ENCODE measurements at regions not wholly inside any gene's neighbourhood (a gene's known extent, or its start where the extent isn't known, plus 50 kb on each side); places are given as distances from the start of the nearest gene placed in this dataset.

DNA sequence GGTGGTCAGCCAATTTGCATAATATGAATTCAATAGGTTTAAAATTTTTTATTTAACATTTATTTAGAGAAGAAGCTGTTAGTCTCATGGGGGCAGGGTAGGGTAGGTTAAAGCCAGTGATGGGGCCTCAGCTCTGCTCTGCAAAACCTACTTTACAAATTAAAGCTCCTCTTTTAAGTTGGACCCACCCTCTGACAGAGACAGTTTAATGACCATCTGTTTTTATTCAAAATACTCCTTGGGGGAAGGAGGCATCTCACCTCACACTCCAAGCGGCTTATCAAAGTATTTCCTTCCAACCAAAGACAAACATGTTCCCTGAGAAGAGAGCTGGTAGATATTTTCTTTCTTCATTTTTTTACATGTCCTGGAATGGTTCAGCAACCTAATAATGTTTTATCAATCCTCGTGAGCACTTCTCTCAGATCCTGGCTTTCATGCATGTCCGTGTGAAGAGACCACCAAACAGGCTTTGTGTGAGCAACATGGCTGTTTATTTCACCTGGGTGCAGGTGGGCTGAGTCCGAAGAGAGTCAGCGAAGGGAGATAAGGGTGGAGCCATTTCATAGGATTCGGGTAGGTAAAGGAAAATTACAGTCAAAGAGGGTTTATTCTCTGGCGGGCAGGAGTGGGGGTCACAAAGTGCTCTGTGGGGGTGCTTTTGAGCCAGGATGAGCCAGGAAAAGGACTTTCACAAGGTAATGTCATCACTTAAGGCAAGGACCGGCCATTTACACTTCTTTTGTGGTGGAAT lies 184.7 kb downstream of the GJA1 start:
- ChIA-PET CTCF (interaction anchor here (0.6 kb wide), 1 partner anchor 206 kb away, joined by 4 read pairs; no protein-coding TSS in a partner anchor), POLR2A (no interaction called here)
- Histone ChIP-seq H3K27ac (ENCODE audit: extremely low read depth, low read depth, low read length) (no peak overlapping the region), H3K4me3 (ENCODE audit: low read depth, low read length) (no peak overlapping the region), H3K9me3 (ENCODE audit: control insufficient read depth, insufficient read depth, low read depth, low read length) (no peaks in the 10 kb centered on the region), H3K36me3 (ENCODE audit: control insufficient read depth in 2 of 2, insufficient read depth in 1 of 2, low read length in 2 of 2) (no peaks in the 10 kb centered on the region), H3K4me1 (ENCODE audit: control insufficient read depth, insufficient read depth, low read length) (no peaks in the 10 kb centered on the region)
- no peak for TF ChIP-seq ZNF558 (tag by site-specific recombination; IDR thresholded peaks at IDR 0.05)

DNA sequence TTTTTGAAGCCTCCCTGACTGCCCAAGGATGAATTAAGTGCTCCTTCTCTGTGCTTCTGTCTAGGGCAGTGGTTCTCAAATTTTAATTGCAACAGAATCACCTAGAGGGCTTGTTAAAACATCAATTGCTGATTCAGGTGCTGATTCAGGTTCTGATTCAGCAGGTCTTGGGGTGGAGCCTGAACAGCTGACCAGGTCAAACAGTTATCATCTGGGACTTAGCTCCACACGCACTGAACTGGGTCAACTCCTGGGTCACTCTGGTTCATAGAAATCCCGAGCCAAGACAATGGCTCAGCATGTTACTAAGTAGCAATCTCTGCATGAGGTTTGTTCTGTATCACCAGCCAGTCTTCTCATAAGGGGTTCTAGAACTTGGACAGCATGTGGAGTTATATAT lies 192.3 kb downstream of the GJA1 start:
- CTCF ChIA-PET, result no interaction called here
- TF ChIP-seq ZNF184 (tag by site-specific recombination; IDR thresholded peaks at IDR 0.05) (no peak), ZNF624 (tag by site-specific recombination; IDR thresholded peaks at IDR 0.05) (no peak), REPIN1 (tag by site-specific recombination; IDR thresholded peaks at IDR 0.05; ENCODE audit: low read depth) (no peak), ZNF654 (tag by site-specific recombination; IDR thresholded peaks at IDR 0.05; ENCODE audit: low read depth) (no peak), ZNF155 (tag by site-specific recombination; IDR thresholded peaks at IDR 0.05) (no peak), ZIC2 (tag by site-specific recombination; IDR thresholded peaks at IDR 0.05) (no peak), FEZF1 (tag by site-specific recombination; IDR thresholded peaks at IDR 0.05) (no peak), KLF9 (tag by site-specific recombination; IDR thresholded peaks at IDR 0.05; ENCODE audit: low read depth) (no peak), ZNF521 (tag by site-specific recombination; IDR thresholded peaks at IDR 0.05) (no peak), TRIM28 (IDR thresholded peaks at IDR 0.05; ENCODE audit: borderline replicate concordance, low read length) (no peak), ZNF324 (tag by site-specific recombination; IDR thresholded peaks at IDR 0.05) (no peak), SP2 (tag by site-specific recombination; IDR thresholded peaks at IDR 0.05) (no peak)
- TF ChIP-seq, protein P1, sequence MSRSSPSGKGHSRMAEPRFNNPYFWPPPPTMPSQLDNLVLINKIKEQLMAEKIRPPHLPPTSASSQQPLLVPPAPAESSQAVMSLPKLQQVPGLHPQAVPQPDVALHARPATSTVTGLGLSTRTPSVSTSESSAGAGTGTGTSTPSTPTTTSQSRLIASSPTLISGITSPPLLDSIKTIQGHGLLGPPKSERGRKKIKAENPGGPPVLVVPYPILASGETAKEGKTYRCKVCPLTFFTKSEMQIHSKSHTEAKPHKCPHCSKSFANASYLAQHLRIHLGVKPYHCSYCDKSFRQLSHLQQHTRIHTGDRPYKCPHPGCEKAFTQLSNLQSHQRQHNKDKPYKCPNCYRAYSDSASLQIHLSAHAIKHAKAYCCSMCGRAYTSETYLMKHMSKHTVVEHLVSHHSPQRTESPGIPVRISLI (tag by site-specific recombination; IDR thresholded peaks at IDR 0.05), result no peak
- TF ChIP-seq, protein P2, sequence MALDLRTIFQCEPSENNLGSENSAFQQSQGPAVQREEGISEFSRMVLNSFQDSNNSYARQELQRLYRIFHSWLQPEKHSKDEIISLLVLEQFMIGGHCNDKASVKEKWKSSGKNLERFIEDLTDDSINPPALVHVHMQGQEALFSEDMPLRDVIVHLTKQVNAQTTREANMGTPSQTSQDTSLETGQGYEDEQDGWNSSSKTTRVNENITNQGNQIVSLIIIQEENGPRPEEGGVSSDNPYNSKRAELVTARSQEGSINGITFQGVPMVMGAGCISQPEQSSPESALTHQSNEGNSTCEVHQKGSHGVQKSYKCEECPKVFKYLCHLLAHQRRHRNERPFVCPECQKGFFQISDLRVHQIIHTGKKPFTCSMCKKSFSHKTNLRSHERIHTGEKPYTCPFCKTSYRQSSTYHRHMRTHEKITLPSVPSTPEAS (tag by site-specific recombination; IDR thresholded peaks at IDR 0.05), result no peak
- TF ChIP-seq, protein P3, sequence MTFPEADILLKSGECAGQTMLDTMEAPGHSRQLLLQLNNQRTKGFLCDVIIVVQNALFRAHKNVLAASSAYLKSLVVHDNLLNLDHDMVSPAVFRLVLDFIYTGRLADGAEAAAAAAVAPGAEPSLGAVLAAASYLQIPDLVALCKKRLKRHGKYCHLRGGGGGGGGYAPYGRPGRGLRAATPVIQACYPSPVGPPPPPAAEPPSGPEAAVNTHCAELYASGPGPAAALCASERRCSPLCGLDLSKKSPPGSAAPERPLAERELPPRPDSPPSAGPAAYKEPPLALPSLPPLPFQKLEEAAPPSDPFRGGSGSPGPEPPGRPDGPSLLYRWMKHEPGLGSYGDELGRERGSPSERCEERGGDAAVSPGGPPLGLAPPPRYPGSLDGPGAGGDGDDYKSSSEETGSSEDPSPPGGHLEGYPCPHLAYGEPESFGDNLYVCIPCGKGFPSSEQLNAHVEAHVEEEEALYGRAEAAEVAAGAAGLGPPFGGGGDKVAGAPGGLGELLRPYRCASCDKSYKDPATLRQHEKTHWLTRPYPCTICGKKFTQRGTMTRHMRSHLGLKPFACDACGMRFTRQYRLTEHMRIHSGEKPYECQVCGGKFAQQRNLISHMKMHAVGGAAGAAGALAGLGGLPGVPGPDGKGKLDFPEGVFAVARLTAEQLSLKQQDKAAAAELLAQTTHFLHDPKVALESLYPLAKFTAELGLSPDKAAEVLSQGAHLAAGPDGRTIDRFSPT (tag by site-specific recombination; IDR thresholded peaks at IDR 0.05), result no peak
- TF ChIP-seq, protein P4, sequence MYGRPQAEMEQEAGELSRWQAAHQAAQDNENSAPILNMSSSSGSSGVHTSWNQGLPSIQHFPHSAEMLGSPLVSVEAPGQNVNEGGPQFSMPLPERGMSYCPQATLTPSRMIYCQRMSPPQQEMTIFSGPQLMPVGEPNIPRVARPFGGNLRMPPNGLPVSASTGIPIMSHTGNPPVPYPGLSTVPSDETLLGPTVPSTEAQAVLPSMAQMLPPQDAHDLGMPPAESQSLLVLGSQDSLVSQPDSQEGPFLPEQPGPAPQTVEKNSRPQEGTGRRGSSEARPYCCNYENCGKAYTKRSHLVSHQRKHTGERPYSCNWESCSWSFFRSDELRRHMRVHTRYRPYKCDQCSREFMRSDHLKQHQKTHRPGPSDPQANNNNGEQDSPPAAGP (tag by site-specific recombination; IDR thresholded peaks at IDR 0.05), result no peak
- TF ChIP-seq, protein P5, sequence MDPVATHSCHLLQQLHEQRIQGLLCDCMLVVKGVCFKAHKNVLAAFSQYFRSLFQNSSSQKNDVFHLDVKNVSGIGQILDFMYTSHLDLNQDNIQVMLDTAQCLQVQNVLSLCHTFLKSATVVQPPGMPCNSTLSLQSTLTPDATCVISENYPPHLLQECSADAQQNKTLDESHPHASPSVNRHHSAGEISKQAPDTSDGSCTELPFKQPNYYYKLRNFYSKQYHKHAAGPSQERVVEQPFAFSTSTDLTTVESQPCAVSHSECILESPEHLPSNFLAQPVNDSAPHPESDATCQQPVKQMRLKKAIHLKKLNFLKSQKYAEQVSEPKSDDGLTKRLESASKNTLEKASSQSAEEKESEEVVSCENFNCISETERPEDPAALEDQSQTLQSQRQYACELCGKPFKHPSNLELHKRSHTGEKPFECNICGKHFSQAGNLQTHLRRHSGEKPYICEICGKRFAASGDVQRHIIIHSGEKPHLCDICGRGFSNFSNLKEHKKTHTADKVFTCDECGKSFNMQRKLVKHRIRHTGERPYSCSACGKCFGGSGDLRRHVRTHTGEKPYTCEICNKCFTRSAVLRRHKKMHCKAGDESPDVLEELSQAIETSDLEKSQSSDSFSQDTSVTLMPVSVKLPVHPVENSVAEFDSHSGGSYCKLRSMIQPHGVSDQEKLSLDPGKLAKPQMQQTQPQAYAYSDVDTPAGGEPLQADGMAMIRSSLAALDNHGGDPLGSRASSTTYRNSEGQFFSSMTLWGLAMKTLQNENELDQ (tag by site-specific recombination; IDR thresholded peaks at IDR 0.05; ENCODE audit: low read depth), result no peak
- POLR2A ChIA-PET, result no interaction called here
- H3K4me3 ChIP-seq (ENCODE audit: low read depth, low read length), result no peak overlapping the region
- no peaks in the 10 kb centered on the region for H3K36me3 ChIP-seq (ENCODE audit: control insufficient read depth in 2 of 2, insufficient read depth in 1 of 2, low read length in 2 of 2)
- no peaks in the 10 kb centered on the region for H3K4me1 ChIP-seq (ENCODE audit: control insufficient read depth, insufficient read depth, low read length)
- H3K9me3 ChIP-seq (ENCODE audit: control insufficient read depth, insufficient read depth, low read depth, low read length), result no peaks in the 10 kb centered on the region
- H3K27ac ChIP-seq (ENCODE audit: extremely low read depth, low read depth, low read length), result no peak overlapping the region
